ENCODE measurements at regions not wholly inside any gene's neighbourhood (a gene's known extent, or its start where the extent isn't known, plus 50 kb on each side); places are given as distances from the start of the nearest gene placed in this dataset.

- no peak for DNase-seq
Observed at GRCh38 chr18:43482600-43482999, 205.3 kb upstream of the SYT4 start.

GRCh38 chr18:43484710-43485109 lies 207.4 kb upstream of the SYT4 start:
- DNase-seq = no peak

GRCh38 chr18:43485545-43485963 lies 208.3 kb upstream of the SYT4 start:
- no peak for DNase-seq

GRCh38 chr18:43486462-43486861 lies 209.2 kb upstream of the SYT4 start:
- DNase-seq = no peak

GRCh38 chr18:43501099-43501498 lies 223.8 kb upstream of the SYT4 start:
- no peak for DNase-seq

GRCh38 chr18:43506935-43507334 lies 229.6 kb upstream of the SYT4 start:
- DNase-seq = no peak

GRCh38 chr18:43507842-43508481 lies 230.7 kb upstream of the SYT4 start:
- no peak for DNase-seq

- no peak for DNase-seq
Observed at GRCh38 chr18:43514747-43515146, 237.5 kb upstream of the SYT4 start.

- no peak for DNase-seq
Observed at GRCh38 chr18:43515481-43515880, 238.2 kb upstream of the SYT4 start.

GRCh38 chr18:43524260-43524659 lies 247.0 kb upstream of the SYT4 start:
- no peak for DNase-seq

GRCh38 chr18:43525169-43525568 lies 247.9 kb upstream of the SYT4 start:
- DNase-seq = no peak

GRCh38 chr18:43526426-43527145 lies 249.3 kb upstream of the SYT4 start:
- no peak for DNase-seq

GRCh38 chr18:43531438-43531837 lies 254.1 kb upstream of the SYT4 start:
- DNase-seq = no peak

GRCh38 chr18:43533371-43533770 lies 256.1 kb upstream of the SYT4 start:
- no peak for DNase-seq

GRCh38 chr18:43534511-43534910 lies 257.2 kb upstream of the SYT4 start:
- DNase-seq = no peak

- no peak for DNase-seq
Observed at GRCh38 chr18:43539862-43540261, 262.6 kb upstream of the SYT4 start.

- no peak for DNase-seq
Observed at GRCh38 chr18:43542016-43542415, 264.7 kb upstream of the SYT4 start.

- no peak for DNase-seq
Observed at GRCh38 chr18:43543236-43543635, 265.9 kb upstream of the SYT4 start.

GRCh38 chr18:43547456-43547855 lies 270.2 kb upstream of the SYT4 start:
- DNase-seq = no peak

GRCh38 chr18:43559507-43559906 lies 282.2 kb upstream of the SYT4 start:
- DNase-seq = no peak

GRCh38 chr18:43563780-43564179 lies 286.5 kb upstream of the SYT4 start:
- DNase-seq = no peak

- DNase-seq = no peak
Observed at GRCh38 chr18:43570593-43570992, 293.3 kb upstream of the SYT4 start.

GRCh38 chr18:43571078-43571689 lies 293.9 kb upstream of the SYT4 start:
- no peak for DNase-seq

- DNase-seq = no peak
Observed at GRCh38 chr18:43572163-43572562, 294.9 kb upstream of the SYT4 start.

Measured in GDM1 (cell line).